ENCODE measurements at regions not wholly inside any gene's neighbourhood (a gene's known extent, or its start where the extent isn't known, plus 50 kb on each side); places are given as distances from the start of the nearest gene placed in this dataset.
"Not testable (repeated sequence)": the region's sequence is repeated elsewhere in the genome, so short reads cannot be mapped to it uniquely, and the experiment has no call there.

GRCh38 chr3:143175940-143176894, 56.6 kb downstream of the CHST2 start:
- not testable (repeated sequence) for DNase-seq (ENCODE audit: low read depth); H3K4me3 ChIP-seq (ENCODE audit: low read depth, low read length)

- not testable (repeated sequence) for H3K4me3 ChIP-seq (ENCODE audit: low read depth, low read length); DNase-seq (ENCODE audit: low read depth)
Observed at GRCh38 chr3:143177965-143178364, 58.4 kb downstream of the CHST2 start.

DNA sequence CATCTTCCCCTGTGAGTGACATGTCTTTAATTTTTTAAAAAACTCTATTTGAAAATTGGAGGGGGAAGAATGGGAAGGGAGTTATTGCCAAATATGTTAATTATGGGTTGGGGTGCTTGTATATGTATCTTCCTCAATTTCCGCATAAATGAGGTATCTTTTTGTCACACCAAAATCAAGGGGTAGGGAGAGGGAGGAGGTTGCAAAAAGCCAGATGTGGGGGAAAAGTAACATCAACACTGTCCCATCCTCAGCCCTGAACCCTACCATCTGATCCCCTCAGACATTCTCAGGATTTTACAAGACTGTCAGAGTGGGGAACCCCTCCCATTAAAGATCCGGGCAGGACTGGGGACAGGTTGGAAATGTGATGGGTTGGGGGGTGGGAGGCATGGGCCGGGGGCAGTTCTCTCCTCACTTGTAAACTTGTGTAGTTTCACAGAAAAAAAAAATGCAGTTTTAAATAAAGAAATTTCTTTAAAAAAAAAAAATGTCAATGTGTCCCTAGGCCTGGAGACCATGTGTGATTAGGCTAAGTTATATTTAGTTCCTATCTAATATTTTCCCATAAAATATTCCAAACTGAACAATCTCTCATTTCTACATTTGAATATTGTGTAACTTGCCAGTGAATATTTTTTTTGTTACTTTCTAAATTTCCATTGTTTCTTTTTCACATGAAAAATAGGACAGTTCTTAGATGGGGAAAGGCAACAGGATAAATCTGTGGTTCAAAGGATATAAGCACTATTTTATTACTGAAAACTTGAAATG, 59.4 kb downstream of the CHST2 start:
- not testable (repeated sequence) for DNase-seq (ENCODE audit: low read depth); H3K4me3 ChIP-seq (ENCODE audit: low read depth, low read length)

DNA sequence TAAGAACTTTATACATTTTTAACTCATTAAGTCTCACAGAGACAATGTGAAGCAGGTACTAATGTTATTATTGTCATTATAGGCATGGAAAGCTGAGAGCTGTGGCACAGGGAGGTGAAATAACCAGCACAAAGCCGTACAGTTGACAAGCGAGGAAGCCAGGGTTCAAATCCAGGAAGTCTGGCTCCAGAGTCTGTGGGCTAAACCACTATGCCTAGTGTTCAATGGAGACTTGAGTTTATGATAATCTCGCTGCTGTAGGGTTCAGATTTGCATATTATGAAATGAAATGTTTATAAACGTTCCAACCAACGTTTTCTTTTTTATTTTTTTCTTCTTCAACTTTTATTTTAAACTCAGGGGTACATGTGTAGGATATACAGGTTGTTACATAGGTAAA, 60.0 kb downstream of the CHST2 start:
- no peak overlapping the region for H3K4me3 ChIP-seq (ENCODE audit: low read depth, low read length)
- DNase-seq (ENCODE audit: low read depth) = no peak
- no peak for TF ChIP-seq CTCF (conservative IDR thresholded peaks at IDR 0.05; ENCODE audit: low read depth, low read length)

DNA sequence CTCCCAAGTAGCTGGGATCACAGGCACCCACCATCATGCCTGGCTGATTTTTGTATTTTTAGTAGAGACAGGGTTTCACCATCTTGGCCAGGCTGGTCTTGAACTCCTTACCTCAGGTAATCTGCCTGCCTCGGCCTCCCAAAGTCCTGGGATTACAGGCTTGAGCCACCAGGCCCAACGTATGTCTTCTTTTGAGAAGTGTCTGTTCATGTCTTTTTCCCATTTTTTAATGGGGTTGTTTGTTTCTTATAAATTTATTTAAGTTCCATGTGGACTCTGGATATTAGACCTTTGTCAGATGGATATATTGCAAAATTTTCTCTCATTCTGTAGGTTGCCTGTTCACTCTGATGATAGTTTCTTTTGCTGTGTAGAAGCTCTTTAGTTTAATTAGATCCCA, 61.3 kb downstream of the CHST2 start:
- not testable (repeated sequence) for DNase-seq (ENCODE audit: low read depth); H3K4me3 ChIP-seq (ENCODE audit: low read depth, low read length)

GRCh38 chr3:143181977-143182376, 62.4 kb downstream of the CHST2 start:
- H3K4me3 ChIP-seq (ENCODE audit: low read depth, low read length); DNase-seq (ENCODE audit: low read depth): not testable (repeated sequence)

- no peak for DNase-seq (ENCODE audit: low read depth)
- no peak for TF ChIP-seq CTCF (conservative IDR thresholded peaks at IDR 0.05; ENCODE audit: low read depth, low read length)
- no peak overlapping the region for H3K4me3 ChIP-seq (ENCODE audit: low read depth, low read length)
Observed at GRCh38 chr3:143182866-143183664, 63.5 kb downstream of the CHST2 start.

DNA sequence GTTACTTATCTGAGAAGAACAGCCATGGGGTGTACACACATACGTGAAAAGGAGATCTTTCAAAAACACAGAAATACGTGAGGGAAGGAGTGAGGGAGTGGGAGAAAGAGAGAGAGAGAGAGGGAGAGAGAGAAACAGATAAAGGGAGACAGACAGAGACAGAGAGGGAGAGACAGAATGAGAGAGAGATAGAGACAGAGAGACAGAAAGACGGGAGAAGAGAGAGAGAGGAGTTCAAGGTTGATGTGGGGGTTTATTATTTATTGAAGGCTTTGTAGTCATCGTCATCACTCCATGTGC, 64.0 kb downstream of the CHST2 start:
- H3K4me3 ChIP-seq (ENCODE audit: low read depth, low read length) = no peak overlapping the region
- no peak for DNase-seq (ENCODE audit: low read depth)
- no peak for TF ChIP-seq CTCF (conservative IDR thresholded peaks at IDR 0.05; ENCODE audit: low read depth, low read length)

- TF ChIP-seq CTCF (conservative IDR thresholded peaks at IDR 0.05; ENCODE audit: low read depth, low read length) = no peak
- no peak for DNase-seq (ENCODE audit: low read depth)
- no peak overlapping the region for H3K4me3 ChIP-seq (ENCODE audit: low read depth, low read length)
Observed at GRCh38 chr3:143184099-143184498, 64.5 kb downstream of the CHST2 start.

All from epithelial cell of proximal tubule (primary cell).